ENCODE measurements at regions not wholly inside any gene's neighbourhood (a gene's known extent, or its start where the extent isn't known, plus 50 kb on each side); places are given as distances from the start of the nearest gene placed in this dataset.

DNA sequence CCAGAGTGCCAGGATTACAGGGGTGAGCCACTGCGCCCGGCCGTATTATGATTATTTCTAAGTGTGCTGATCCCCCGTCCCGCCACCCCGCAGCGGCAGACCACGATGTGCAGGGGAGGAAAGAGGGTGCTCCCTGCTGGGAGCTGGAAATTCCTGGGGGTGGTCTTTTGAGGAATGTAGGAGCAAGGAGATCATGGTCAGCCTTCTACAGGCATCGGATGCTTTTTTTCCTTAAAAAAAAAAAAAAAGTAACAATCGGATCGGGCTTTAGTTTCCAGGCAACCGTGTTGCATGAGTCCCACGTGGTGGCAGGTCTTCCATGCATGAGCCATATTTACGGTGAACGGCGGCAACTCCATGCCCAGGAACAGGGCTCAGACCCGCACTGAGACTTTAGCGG is 74.2 kb upstream of the COX20 start:
- intact Hi-C loops (cut with micrococcal nuclease) (no loop called here), in situ Hi-C loops (cut with MboI; ENCODE audit: low sequenced_read_pairs) (no loop called here), dilution Hi-C loops (cut with HindIII; ENCODE audit: low sequenced_read_pairs, unreplicated experiment) (no loop called here)
- Histone ChIP-seq H3K79me1 (ENCODE audit: low read depth in 1 of 2, low read length in 2 of 2) (no peaks in the 10 kb centered on the region), H4K91ac (ENCODE audit: insufficient read depth, low read depth, low read length) (no peak overlapping the region), H3K4me1 (ENCODE audit: control insufficient read depth, insufficient read depth, low read length) (peaks cover 5% of the 10 kb centered on the region; the same call in 1 of the 2 replicates), H3K27ac (ENCODE audit: insufficient read depth, low read length) (no peak overlapping the region), H3K4me3 (ENCODE audit: insufficient read depth, low read depth, low read length) (no peak overlapping the region), H2AK5ac (ENCODE audit: low read depth, low read length) (no peak overlapping the region), H2BK120ac (ENCODE audit: low read depth, low read length) (no peak overlapping the region), H3K14ac (replicated peaks; ENCODE audit: low read depth, low read length) (no peak overlapping the region), H3K27me3 (ENCODE audit: control insufficient read depth, insufficient read depth, low read length) (peaks cover 5% of the 10 kb centered on the region), H4K8ac (ENCODE audit: low read depth in 2 of 2, low read length in 2 of 2) (no peak overlapping the region), H2BK20ac (ENCODE audit: low read depth, low read length) (no peak overlapping the region), H3K9me3 (ENCODE audit: control insufficient read depth, insufficient read depth, low read length) (no peaks in the 10 kb centered on the region), H4K5ac (ENCODE audit: low read depth, low read length) (no peak overlapping the region), H3K36me3 (ENCODE audit: control insufficient read depth, insufficient read depth, low read length) (no peaks in the 10 kb centered on the region), H2BK15ac (ENCODE audit: low read depth, low read length) (no peak overlapping the region), H3K23ac (ENCODE audit: low read depth, low read length) (no peak overlapping the region), H3K18ac (ENCODE audit: low read depth, low read length) (no peak overlapping the region), H3K4ac (ENCODE audit: low read depth, low read length) (no peak overlapping the region), H3K9me1 (ENCODE audit: insufficient read depth, low read length) (peaks cover 4% of the 10 kb centered on the region; the same call in 1 of the 2 replicates), H2BK5ac (ENCODE audit: low read depth, low read length, poor library complexity, severe bottlenecking) (no peak overlapping the region), H2AFZ (replicated peaks; ENCODE audit: low read length, poor library complexity) (no peak overlapping the region), H3K56ac (ENCODE audit: extremely low read depth, insufficient read depth, low read length) (no peak overlapping the region), H3K4me2 (ENCODE audit: low read depth, low read length) (no peak overlapping the region), H2AK9ac (replicated peaks; ENCODE audit: low read depth, low read length, poor library complexity) (no peak overlapping the region), H3K9ac (ENCODE audit: low read depth, low read length) (no peak overlapping the region), H4K20me1 (ENCODE audit: insufficient read depth, low read length) (no peaks in the 10 kb centered on the region)
- no peak for ATAC-seq (ENCODE audit: low read depth)
- no TSS peak for BruUV-seq (replicated peaks)
- no peak for DNase-seq
- WGBS, 2 experiments (ENCODE audit: extremely low coverage in 2 of 2, insufficient read length in 1 of 2) = 93% methylated on average over 2 of the region's 18 CpGs; no CpG with 5 or more reads in 1 of the 2 experiments
- POLR2A ChIA-PET (ENCODE audit: unreplicated experiment) = no interaction called here
- TF ChIP-seq RFX5 (IDR thresholded peaks at IDR 0.05; ENCODE audit: low read depth, low read length) (no peak), POLR2A (IDR thresholded peaks at IDR 0.05; ENCODE audit: low read depth, low read length) (no peak), SMC3 (IDR thresholded peaks at IDR 0.05; ENCODE audit: low read depth, low read length) (no peak), FOS (IDR thresholded peaks at IDR 0.05; ENCODE audit: low read depth, low read length) (no peak), CEBPB (IDR thresholded peaks at IDR 0.05; ENCODE audit: low read depth, low read length) (no peak), MAZ (IDR thresholded peaks at IDR 0.05; ENCODE audit: borderline replicate concordance, low read depth, low read length) (no peak), BHLHE40 (IDR thresholded peaks at IDR 0.05; ENCODE audit: low read depth, low read length) (no peak), MXI1 (IDR thresholded peaks at IDR 0.05; ENCODE audit: borderline replicate concordance, low read depth, low read length) (no peak), RAD21 (IDR thresholded peaks at IDR 0.05; ENCODE audit: low read length) (no peak), CHD1 (IDR thresholded peaks at IDR 0.05; ENCODE audit: low read depth, low read length) (no peak), NFE2L2 (IDR thresholded peaks at IDR 0.05; ENCODE audit: low read depth, low read length) (no peak)
- TF ChIP-seq, protein P1, sequence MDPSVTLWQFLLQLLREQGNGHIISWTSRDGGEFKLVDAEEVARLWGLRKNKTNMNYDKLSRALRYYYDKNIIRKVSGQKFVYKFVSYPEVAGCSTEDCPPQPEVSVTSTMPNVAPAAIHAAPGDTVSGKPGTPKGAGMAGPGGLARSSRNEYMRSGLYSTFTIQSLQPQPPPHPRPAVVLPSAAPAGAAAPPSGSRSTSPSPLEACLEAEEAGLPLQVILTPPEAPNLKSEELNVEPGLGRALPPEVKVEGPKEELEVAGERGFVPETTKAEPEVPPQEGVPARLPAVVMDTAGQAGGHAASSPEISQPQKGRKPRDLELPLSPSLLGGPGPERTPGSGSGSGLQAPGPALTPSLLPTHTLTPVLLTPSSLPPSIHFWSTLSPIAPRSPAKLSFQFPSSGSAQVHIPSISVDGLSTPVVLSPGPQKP (IDR thresholded peaks at IDR 0.05; ENCODE audit: borderline replicate concordance, low read depth, low read length) = no peak
- TF ChIP-seq, protein P2, sequence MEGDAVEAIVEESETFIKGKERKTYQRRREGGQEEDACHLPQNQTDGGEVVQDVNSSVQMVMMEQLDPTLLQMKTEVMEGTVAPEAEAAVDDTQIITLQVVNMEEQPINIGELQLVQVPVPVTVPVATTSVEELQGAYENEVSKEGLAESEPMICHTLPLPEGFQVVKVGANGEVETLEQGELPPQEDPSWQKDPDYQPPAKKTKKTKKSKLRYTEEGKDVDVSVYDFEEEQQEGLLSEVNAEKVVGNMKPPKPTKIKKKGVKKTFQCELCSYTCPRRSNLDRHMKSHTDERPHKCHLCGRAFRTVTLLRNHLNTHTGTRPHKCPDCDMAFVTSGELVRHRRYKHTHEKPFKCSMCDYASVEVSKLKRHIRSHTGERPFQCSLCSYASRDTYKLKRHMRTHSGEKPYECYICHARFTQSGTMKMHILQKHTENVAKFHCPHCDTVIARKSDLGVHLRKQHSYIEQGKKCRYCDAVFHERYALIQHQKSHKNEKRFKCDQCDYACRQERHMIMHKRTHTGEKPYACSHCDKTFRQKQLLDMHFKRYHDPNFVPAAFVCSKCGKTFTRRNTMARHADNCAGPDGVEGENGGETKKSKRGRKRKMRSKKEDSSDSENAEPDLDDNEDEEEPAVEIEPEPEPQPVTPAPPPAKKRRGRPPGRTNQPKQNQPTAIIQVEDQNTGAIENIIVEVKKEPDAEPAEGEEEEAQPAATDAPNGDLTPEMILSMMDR (conservative IDR thresholded peaks at IDR 0.05; ENCODE audit: low read depth, low read length) = no peak
- CTCF ChIA-PET = no interaction called here

Measured in IMR-90 (cell line).